ENCODE measurements at regions not wholly inside any gene's neighbourhood (a gene's known extent, or its start where the extent isn't known, plus 50 kb on each side); places are given as distances from the start of the nearest gene placed in this dataset.

DNA sequence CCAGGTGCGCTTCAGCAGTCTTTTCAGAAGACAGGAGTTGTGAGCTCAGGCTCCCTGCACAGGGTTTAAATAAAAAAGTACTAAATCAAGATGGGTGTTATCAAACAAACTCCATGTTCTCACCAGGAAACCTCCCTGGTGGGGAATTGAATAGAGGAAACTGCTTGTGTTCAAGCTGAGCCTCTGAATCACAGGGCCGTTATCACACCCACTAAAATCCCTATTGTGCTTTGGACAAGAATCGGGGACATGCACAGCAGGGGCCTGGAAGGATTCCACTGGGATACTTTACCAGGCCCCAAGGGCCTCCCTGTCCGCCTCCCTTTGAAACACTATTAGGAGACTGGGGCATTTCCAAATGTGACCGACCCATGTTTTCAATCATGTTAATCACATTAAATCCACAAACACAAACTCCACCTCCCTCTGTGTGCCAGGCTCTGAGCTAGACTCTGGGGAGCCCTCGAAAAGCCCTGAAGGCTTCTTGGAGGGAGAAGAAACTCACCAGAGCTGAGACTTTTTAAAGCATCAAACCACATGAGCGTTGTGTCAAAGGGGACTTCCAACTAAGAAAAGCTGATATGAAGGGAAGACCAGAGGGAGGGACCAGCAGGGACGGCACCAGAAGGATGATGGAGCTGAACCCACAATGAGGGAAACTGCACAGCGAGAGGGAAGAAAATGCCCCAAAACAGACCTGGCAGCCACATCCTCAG lies 458.7 kb upstream of the ID2 start:
- H3K79me2 ChIP-seq (ENCODE audit: low read length) = no peaks in the 10 kb centered on the region
- H3K36me3 ChIP-seq (replicated peaks; ENCODE audit: insufficient read depth, low read length) = no peaks in the 10 kb centered on the region
- H3K4me1 ChIP-seq (ENCODE audit: low read length) = no peaks in the 10 kb centered on the region
- H3K9me2 ChIP-seq (replicated peaks; ENCODE audit: insufficient read depth, low read length) = no peaks in the 10 kb centered on the region
- DNase-seq = no peak
- H3K4me3 ChIP-seq (ENCODE audit: low read length) = no peak overlapping the region
- no peaks in the 10 kb centered on the region for H4K20me1 ChIP-seq (ENCODE audit: insufficient read depth, low read length)
- no peak for TF ChIP-seq EZH2 (optimal IDR thresholded peaks at IDR 0.05; ENCODE audit: low read depth, low read length)
- TF ChIP-seq EZH2phosphoT487 (IDR thresholded peaks at IDR 0.05; ENCODE audit: low read length) = no peak
- TF ChIP-seq, protein P1, sequence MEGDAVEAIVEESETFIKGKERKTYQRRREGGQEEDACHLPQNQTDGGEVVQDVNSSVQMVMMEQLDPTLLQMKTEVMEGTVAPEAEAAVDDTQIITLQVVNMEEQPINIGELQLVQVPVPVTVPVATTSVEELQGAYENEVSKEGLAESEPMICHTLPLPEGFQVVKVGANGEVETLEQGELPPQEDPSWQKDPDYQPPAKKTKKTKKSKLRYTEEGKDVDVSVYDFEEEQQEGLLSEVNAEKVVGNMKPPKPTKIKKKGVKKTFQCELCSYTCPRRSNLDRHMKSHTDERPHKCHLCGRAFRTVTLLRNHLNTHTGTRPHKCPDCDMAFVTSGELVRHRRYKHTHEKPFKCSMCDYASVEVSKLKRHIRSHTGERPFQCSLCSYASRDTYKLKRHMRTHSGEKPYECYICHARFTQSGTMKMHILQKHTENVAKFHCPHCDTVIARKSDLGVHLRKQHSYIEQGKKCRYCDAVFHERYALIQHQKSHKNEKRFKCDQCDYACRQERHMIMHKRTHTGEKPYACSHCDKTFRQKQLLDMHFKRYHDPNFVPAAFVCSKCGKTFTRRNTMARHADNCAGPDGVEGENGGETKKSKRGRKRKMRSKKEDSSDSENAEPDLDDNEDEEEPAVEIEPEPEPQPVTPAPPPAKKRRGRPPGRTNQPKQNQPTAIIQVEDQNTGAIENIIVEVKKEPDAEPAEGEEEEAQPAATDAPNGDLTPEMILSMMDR (IDR thresholded peaks at IDR 0.05; ENCODE audit: low read length) = no peak
- H2AFZ ChIP-seq (ENCODE audit: low read length) = no peak overlapping the region
- H3F3A ChIP-seq (ENCODE audit: insufficient read depth, low read length) = no peaks in the 10 kb centered on the region
- H3K27me3 ChIP-seq (replicated peaks; ENCODE audit: insufficient read depth, low read length) = no peaks in the 10 kb centered on the region
- H3K27ac ChIP-seq (ENCODE audit: low read length) = no peak overlapping the region
- no peaks in the 10 kb centered on the region for H3K9me3 ChIP-seq (replicated peaks; ENCODE audit: insufficient read depth, low read length)
- no peak overlapping the region for H3K9ac ChIP-seq (ENCODE audit: low read length)
- no peak overlapping the region for H3K4me2 ChIP-seq (ENCODE audit: low read depth, low read length)

DNA sequence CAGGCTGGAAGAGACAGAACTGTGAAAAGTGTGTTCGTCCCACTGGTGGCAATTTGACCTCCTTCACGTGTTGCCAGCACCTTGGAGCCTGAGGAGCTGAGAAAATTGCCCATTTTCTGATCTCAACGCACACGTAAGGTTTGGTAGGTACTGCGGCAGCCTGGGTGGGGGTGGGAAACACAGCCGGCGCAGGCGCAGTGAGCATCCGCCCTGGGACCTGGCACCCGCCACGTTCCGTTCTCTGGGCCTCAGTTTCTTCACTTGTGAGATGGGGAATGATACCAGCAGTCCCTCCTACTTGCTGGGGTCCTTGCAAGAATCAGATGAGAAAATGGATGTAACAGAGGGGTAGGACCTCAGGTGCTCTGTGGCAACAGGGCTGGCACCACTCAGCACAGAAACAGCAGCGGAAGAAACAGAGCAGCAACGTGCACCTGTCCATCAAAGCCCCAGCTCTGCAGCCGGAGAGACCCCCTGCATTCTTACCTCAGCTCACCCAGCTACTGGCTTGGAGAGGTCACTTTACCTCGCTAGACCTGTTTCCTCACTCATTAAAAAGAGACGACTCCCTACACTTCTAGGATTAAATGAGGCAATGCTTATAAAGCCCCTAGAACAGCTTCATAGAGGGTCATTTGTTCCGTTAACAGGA lies 458.0 kb upstream of the ID2 start:
- Histone ChIP-seq H4K20me1 (ENCODE audit: insufficient read depth, low read length) (no peaks in the 10 kb centered on the region), H3K27ac (ENCODE audit: low read length) (no peak overlapping the region), H3K9ac (ENCODE audit: low read length) (no peak overlapping the region), H3K36me3 (replicated peaks; ENCODE audit: insufficient read depth, low read length) (no peaks in the 10 kb centered on the region), H3K79me2 (ENCODE audit: low read length) (no peaks in the 10 kb centered on the region), H3K4me1 (ENCODE audit: low read length) (no peaks in the 10 kb centered on the region), H3F3A (ENCODE audit: insufficient read depth, low read length) (no peaks in the 10 kb centered on the region), H3K4me2 (ENCODE audit: low read depth, low read length) (no peak overlapping the region), H3K4me3 (ENCODE audit: low read length) (no peak overlapping the region), H3K9me3 (replicated peaks; ENCODE audit: insufficient read depth, low read length) (no peaks in the 10 kb centered on the region), H2AFZ (ENCODE audit: low read length) (no peak overlapping the region), H3K27me3 (replicated peaks; ENCODE audit: insufficient read depth, low read length) (no peaks in the 10 kb centered on the region), H3K9me2 (replicated peaks; ENCODE audit: insufficient read depth, low read length) (no peaks in the 10 kb centered on the region)
- no peak for TF ChIP-seq EZH2 (optimal IDR thresholded peaks at IDR 0.05; ENCODE audit: low read depth, low read length)
- TF ChIP-seq EZH2phosphoT487 (IDR thresholded peaks at IDR 0.05; ENCODE audit: low read length) = no peak
- TF ChIP-seq, protein P1 (IDR thresholded peaks at IDR 0.05; ENCODE audit: low read length) = no peak
- DNase-seq = no peak

DNA sequence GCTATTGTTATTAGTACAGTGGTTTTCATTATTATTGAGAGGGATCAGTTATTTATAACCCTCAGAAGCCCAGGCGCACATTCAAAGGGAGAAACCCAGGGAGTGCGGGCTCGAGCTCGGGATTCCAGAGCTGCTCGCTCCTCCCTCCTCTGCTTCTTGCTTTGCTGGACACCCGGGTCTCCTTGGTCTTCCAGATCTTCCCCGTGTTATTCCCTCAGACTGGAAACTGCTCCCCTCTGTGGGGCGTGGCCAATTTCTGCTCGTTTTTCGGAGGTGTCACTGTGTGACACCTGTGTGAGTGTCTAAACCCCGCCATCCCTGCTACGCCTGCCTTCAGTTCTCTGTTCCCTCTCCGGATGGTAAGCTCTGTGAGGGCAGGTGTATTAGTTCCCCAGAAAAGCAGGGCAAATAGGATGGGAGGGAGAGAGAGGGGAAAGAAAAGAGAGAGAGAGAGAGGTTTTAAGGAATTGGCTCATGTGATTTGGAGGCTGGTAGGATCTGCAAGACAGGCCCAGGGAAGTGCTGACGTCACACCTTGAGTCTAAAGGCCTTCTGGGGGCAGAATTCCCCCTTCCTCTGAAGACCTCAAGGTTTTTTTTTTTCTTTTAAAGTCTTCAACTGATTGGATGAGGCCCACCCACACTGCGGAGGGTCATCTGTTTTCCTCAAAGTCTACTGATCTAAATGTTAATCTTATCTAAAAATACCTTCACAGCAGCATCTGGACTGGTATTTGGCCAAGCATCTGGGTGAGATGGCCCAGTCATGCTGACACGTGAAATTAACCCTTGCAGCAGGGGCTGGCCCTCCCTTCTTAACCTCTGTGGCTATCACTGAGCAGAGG lies 457.3 kb upstream of the ID2 start:
- no peaks in the 10 kb centered on the region for H3K79me2 ChIP-seq (ENCODE audit: low read length)
- H3K4me1 ChIP-seq (ENCODE audit: low read length) = 0 out of 2 replicates have a peak, but pooled peaks cover 5% of the 10 kb centered on the region
- H3K9me3 ChIP-seq (replicated peaks; ENCODE audit: insufficient read depth, low read length) = no peaks in the 10 kb centered on the region
- H3K9ac ChIP-seq (ENCODE audit: low read length) = no peak overlapping the region
- no peak for TF ChIP-seq EZH2 (optimal IDR thresholded peaks at IDR 0.05; ENCODE audit: low read depth, low read length)
- H3K4me2 ChIP-seq (ENCODE audit: low read depth, low read length) = no peak overlapping the region
- H3K9me2 ChIP-seq (replicated peaks; ENCODE audit: insufficient read depth, low read length) = no peaks in the 10 kb centered on the region
- no peaks in the 10 kb centered on the region for H4K20me1 ChIP-seq (ENCODE audit: insufficient read depth, low read length)
- no peak overlapping the region for H2AFZ ChIP-seq (ENCODE audit: low read length)
- no peak overlapping the region for H3K27ac ChIP-seq (ENCODE audit: low read length)
- no peaks in the 10 kb centered on the region; the same call in 1 of the 2 replicates for H3F3A ChIP-seq (ENCODE audit: insufficient read depth, low read length)
- no peaks in the 10 kb centered on the region for H3K27me3 ChIP-seq (replicated peaks; ENCODE audit: insufficient read depth, low read length)
- H3K36me3 ChIP-seq (replicated peaks; ENCODE audit: insufficient read depth, low read length) = no peaks in the 10 kb centered on the region
- H3K4me3 ChIP-seq (ENCODE audit: low read length) = no peak overlapping the region
- DNase-seq = no peak
